HEK293 (cell line): ENCODE measurements at regions not wholly inside any gene's neighbourhood (a gene's known extent, or its start where the extent isn't known, plus 50 kb on each side); places are given as distances from the start of the nearest gene placed in this dataset.

Source experiments
- ATF2 ChIP-seq: fragments of 450-650 bp; formaldehyde crosslinking; IDR thresholded peaks from 2 replicates; pipeline ENCODE4 v1.5.1; 2016; ENCODE audit warnings: missing biosample characterization, missing genetic modification characterization, low read depth
- CTCF ChIP-seq: fragments of 450-650 bp; formaldehyde crosslinking; IDR thresholded peaks from 2 replicates; pipeline ENCODE4 v1.5.1; 2016; ENCODE audit warnings: missing biosample characterization, missing genetic modification characterization
- SP2 ChIP-seq: fragments of 450-650 bp; formaldehyde crosslinking; IDR thresholded peaks from 2 replicates; pipeline ENCODE4 v1.5.1; 2016; ENCODE audit warnings: missing biosample characterization, missing genetic modification characterization
- ZBTB20 ChIP-seq: fragments of 450-650 bp; formaldehyde crosslinking; IDR thresholded peaks from 2 replicates; pipeline ENCODE4 v1.5.1; 2016; ENCODE audit warnings: missing biosample characterization, missing genetic modification characterization
- ZEB2 ChIP-seq: fragments of 450-650 bp; formaldehyde crosslinking; IDR thresholded peaks from 2 replicates; pipeline ENCODE4 v1.5.1; 2016; ENCODE audit warnings: missing biosample characterization, missing genetic modification characterization
- ZNF558 ChIP-seq: fragments of 450-650 bp; formaldehyde crosslinking; IDR thresholded peaks from 2 replicates; pipeline ENCODE4 v1.5.1; 2016; ENCODE audit warnings: missing biosample characterization, missing genetic modification characterization
- TF ChIP-seq, protein P1 (sequence below): fragments of 450-650 bp; IDR thresholded peaks from 2 replicates; pipeline ENCODE4 v1.5.1; 2018; ENCODE audit warnings: missing biosample characterization, mild to moderate bottlenecking, missing genetic modification characterization

DNA sequence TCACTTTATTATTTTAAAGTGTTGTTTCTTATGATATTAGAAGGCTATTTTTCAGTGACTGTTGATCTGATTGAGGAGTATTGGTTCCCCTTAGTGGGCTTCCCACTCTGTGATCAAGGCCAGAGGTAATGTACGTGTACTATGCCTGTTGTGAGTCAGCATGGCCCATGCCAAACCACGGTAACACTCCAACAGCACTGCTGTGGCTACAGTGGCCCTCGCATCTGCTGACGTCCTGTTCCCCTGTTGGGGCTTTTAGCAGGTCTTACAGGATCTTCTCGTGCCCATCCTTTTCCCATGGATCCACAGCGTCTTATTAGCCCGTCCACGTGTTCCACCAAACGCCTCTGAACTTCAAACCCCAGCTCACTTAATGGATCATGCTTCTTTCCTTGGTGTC is 964.6 kb upstream of the CELF2 start:
- no peak for TF ChIP-seq SP2 (tag by site-specific recombination)
- TF ChIP-seq CTCF (tag by site-specific recombination): no peak
- TF ChIP-seq, protein P1, sequence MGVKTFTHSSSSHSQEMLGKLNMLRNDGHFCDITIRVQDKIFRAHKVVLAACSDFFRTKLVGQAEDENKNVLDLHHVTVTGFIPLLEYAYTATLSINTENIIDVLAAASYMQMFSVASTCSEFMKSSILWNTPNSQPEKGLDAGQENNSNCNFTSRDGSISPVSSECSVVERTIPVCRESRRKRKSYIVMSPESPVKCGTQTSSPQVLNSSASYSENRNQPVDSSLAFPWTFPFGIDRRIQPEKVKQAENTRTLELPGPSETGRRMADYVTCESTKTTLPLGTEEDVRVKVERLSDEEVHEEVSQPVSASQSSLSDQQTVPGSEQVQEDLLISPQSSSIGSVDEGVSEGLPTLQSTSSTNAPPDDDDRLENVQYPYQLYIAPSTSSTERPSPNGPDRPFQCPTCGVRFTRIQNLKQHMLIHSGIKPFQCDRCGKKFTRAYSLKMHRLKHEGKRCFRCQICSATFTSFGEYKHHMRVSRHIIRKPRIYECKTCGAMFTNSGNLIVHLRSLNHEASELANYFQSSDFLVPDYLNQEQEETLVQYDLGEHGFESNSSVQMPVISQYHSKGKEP (tag by site-specific recombination): no peak
- TF ChIP-seq ZNF558 (tag by site-specific recombination): no peak
- no peak for TF ChIP-seq ZEB2 (tag by site-specific recombination)
- TF ChIP-seq ZBTB20 (tag by site-specific recombination): no peak
- TF ChIP-seq ATF2: no peak
